ENCODE measurements at regions not wholly inside any gene's neighbourhood (a gene's known extent, or its start where the extent isn't known, plus 50 kb on each side); places are given as distances from the start of the nearest gene placed in this dataset.
"Not testable (repeated sequence)": the region's sequence is repeated elsewhere in the genome, so short reads cannot be mapped to it uniquely, and the experiment has no call there.

GRCh38 chr1:213457186-213457585, 406.1 kb downstream of the RPS6KC1 start:
- no peak for DNase-seq (ENCODE audit: extremely low read depth, low read depth)
- TF ChIP-seq CTCF (IDR thresholded peaks at IDR 0.05; ENCODE audit: low read depth, low read length): no peak

GRCh38 chr1:213457733-213458132, 406.7 kb downstream of the RPS6KC1 start:
- no peak for DNase-seq (ENCODE audit: extremely low read depth, low read depth)
- no peak for TF ChIP-seq CTCF (IDR thresholded peaks at IDR 0.05; ENCODE audit: low read depth, low read length)

GRCh38 chr1:213462374-213462773, 411.3 kb downstream of the RPS6KC1 start:
- not testable (repeated sequence) for DNase-seq (ENCODE audit: extremely low read depth, low read depth)

- no peak for TF ChIP-seq CTCF (IDR thresholded peaks at IDR 0.05; ENCODE audit: low read depth, low read length)
- DNase-seq (ENCODE audit: extremely low read depth, low read depth): no peak
Measured at GRCh38 chr1:213464786-213465460, 413.9 kb downstream of the RPS6KC1 start.

GRCh38 chr1:213466541-213466940, 415.5 kb downstream of the RPS6KC1 start:
- no peak for DNase-seq (ENCODE audit: extremely low read depth, low read depth)
- no peak for TF ChIP-seq CTCF (IDR thresholded peaks at IDR 0.05; ENCODE audit: low read depth, low read length)

DNA sequence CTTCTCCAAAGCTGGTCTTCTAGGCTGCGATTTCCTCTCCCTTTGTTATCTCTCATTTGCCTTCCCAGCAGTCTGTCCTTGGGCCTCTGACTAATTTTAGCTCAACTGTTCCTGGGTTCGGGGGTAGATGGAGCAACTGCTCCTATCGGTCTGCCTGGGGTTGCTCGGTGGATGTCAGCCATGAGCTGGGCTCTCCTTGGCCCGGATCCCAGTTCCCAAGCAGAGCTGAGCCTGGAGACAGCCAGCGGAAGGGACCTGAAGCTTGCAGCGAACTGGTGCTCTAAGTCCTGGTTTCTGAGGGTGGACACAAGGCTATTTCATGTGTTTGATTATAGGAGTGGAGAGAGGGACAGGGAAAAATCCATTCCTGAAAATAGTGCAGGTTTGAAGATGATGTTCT, 423.0 kb downstream of the RPS6KC1 start:
- TF ChIP-seq CTCF (IDR thresholded peaks at IDR 0.05; ENCODE audit: low read depth, low read length): no peak
- no peak for DNase-seq (ENCODE audit: extremely low read depth, low read depth)

GRCh38 chr1:213481395-213481794, 430.4 kb downstream of the RPS6KC1 start:
- DNase-seq (ENCODE audit: extremely low read depth, low read depth): no peak
- TF ChIP-seq CTCF (IDR thresholded peaks at IDR 0.05; ENCODE audit: low read depth, low read length): no peak

DNA sequence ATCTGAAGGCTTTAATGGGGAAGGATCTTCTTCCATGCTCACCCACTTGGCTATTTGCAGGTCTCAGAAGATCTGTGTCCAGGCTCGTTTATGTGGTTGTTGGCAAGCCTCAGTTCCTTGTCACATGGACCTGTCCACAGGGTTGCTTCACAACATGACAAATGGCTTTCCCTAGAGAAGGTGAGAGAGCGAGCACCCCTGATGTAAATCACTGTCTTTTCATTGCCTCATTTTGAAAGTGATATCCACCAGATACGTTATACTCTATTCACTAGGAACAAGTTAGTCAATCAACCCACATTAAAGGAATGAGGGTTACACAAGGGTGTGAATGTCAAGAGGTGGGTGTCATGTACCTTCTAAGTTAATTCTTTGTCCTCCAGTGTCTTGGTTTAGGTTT, 433.3 kb downstream of the RPS6KC1 start:
- TF ChIP-seq CTCF (IDR thresholded peaks at IDR 0.05; ENCODE audit: low read depth, low read length): no peak
- DNase-seq (ENCODE audit: extremely low read depth, low read depth): no peak

Data from AG09319 (cell line).